Mesenchymal stem cell (in vitro differentiated cells and primary cell): ENCODE measurements at regions not wholly inside any gene's neighbourhood (a gene's known extent, or its start where the extent isn't known, plus 50 kb on each side); places are given as distances from the start of the nearest gene placed in this dataset.
A peak's percentile ranks its signal among the peaks of the same experiment; 100 is the strongest.

Source experiments
- DNase-seq: peaks from one replicate; pipeline ENCODE4 v3.0.0-alpha.2; 2013
- H2AFZ ChIP-seq: one replicate; pipeline ENCODE4 v1.6.1; 2013; ENCODE audit warnings: low read depth, mild to moderate bottlenecking, control low read depth, inconsistent platforms, low read length, moderate library complexity
- H2AK5ac ChIP-seq: 2 replicates; pipeline ENCODE4 v1.6.1; 2013; ENCODE audit warnings: low read length, moderate library complexity, mild to moderate bottlenecking, inconsistent platforms; ENCODE audit not compliant: severe bottlenecking
- H2BK120ac ChIP-seq: one replicate; pipeline ENCODE4 v1.6.1; 2013; ENCODE audit warnings: low read depth, mild to moderate bottlenecking, inconsistent platforms, low read length, moderate library complexity
- H2BK12ac ChIP-seq, 2 experiments: one replicate each; pipeline ENCODE4 v1.6.1; 2013; ENCODE audit warnings: inconsistent platforms in 2 of 2, low read length in 2 of 2, mild to moderate bottlenecking in 2 of 2, moderate library complexity in 2 of 2, control low read depth in 1 of 2
- H2BK15ac ChIP-seq: one replicate; pipeline ENCODE4 v1.6.1; 2013; ENCODE audit warnings: mild to moderate bottlenecking, low read depth, inconsistent platforms; ENCODE audit not compliant: poor library complexity, severe bottlenecking
- H2BK5ac ChIP-seq: 2 replicates; pipeline ENCODE4 v1.6.1; 2013; ENCODE audit warnings: low read depth, mild to moderate bottlenecking, low read length, control low read depth, inconsistent platforms; ENCODE audit not compliant: poor library complexity, severe bottlenecking
- H3K14ac ChIP-seq, 2 experiments: one replicate each; pipeline ENCODE4 v1.6.1; 2013; ENCODE audit warnings: inconsistent platforms in 2 of 2, low read length in 2 of 2, control low read depth in 1 of 2, mild to moderate bottlenecking in 1 of 2, moderate library complexity in 1 of 2
- H3K18ac ChIP-seq, 2 experiments: one replicate each; pipeline ENCODE4 v1.6.1; 2013; ENCODE audit warnings: inconsistent platforms in 2 of 2, low read length in 2 of 2, control low read depth in 1 of 2, low read depth in 1 of 2, mild to moderate bottlenecking in 1 of 2
- H3K23ac ChIP-seq, 2 experiments: one replicate each; pipeline ENCODE4 v1.6.1; 2013; ENCODE audit warnings: inconsistent platforms in 2 of 2, low read length in 2 of 2, mild to moderate bottlenecking in 2 of 2, moderate library complexity in 2 of 2, control low read depth in 1 of 2
- H3K27ac ChIP-seq: 2 replicates; pipeline ENCODE4 v1.5.1; 2013; ENCODE audit warnings: mild to moderate bottlenecking, moderate library complexity, low read length, control low read depth, inconsistent platforms; ENCODE audit not compliant: poor library complexity, severe bottlenecking
- H3K27me3 ChIP-seq, 2 experiments: 2 replicates each; pipeline versions ENCODE4 v1.6.1 to v1.7.0; 2013; ENCODE audit warnings: low read length in 2 of 2, mild to moderate bottlenecking in 2 of 2, moderate library complexity in 2 of 2, control low read depth in 1 of 2, inconsistent platforms in 1 of 2; ENCODE audit not compliant: control insufficient read depth in 1 of 2, insufficient read depth in 1 of 2
- H3K36me3 ChIP-seq, 2 experiments: 2 replicates each; pipeline versions ENCODE4 v1.6.1 to v1.7.0; 2013; ENCODE audit warnings: low read length in 2 of 2, control low read depth in 1 of 2, inconsistent platforms in 1 of 2, low read depth in 1 of 2, mild to moderate bottlenecking in 1 of 2; ENCODE audit not compliant: insufficient read depth in 2 of 2, control insufficient read depth in 1 of 2
- H3K4ac ChIP-seq, 2 experiments: one replicate each; pipeline ENCODE4 v1.6.1; 2013; ENCODE audit warnings: inconsistent platforms in 2 of 2, low read length in 2 of 2, mild to moderate bottlenecking in 2 of 2, moderate library complexity in 2 of 2, control low read depth in 1 of 2, low read depth in 1 of 2
- H3K4me1 ChIP-seq: 2 replicates; pipeline ENCODE4 v1.6.1; 2013; ENCODE audit warnings: low read depth, low read length, control low read depth; ENCODE audit not compliant: control insufficient read depth, insufficient read depth
- H3K4me2 ChIP-seq: 2 replicates; pipeline ENCODE4 v1.6.1; 2013; ENCODE audit warnings: low read length, mild to moderate bottlenecking, inconsistent platforms; ENCODE audit not compliant: poor library complexity, severe bottlenecking
- H3K4me3 ChIP-seq, 2 experiments: 2 replicates each; pipeline versions ENCODE4 v1.5.1 to v1.7.0; 2013; ENCODE audit warnings: low read length in 2 of 2, mild to moderate bottlenecking in 2 of 2, control low read depth in 1 of 2, low read depth in 1 of 2; ENCODE audit not compliant: insufficient read depth in 1 of 2
- H3K79me1 ChIP-seq: replicated peaks from 2 replicates; pipeline ENCODE4 v1.6.1; 2013; ENCODE audit warnings: mild to moderate bottlenecking, control low read depth, low read length, inconsistent platforms; ENCODE audit not compliant: poor library complexity, severe bottlenecking
- H3K9ac ChIP-seq: 2 replicates; pipeline ENCODE4 v1.7.0; 2013; ENCODE audit warnings: mild to moderate bottlenecking, low read length, moderate library complexity
- H3K9me3 ChIP-seq: 2 replicates; pipeline ENCODE4 v1.7.0; 2013; ENCODE audit warnings: mild to moderate bottlenecking, low read length; ENCODE audit not compliant: control insufficient read depth
- H4K8ac ChIP-seq: one replicate; pipeline ENCODE4 v1.6.1; 2013; ENCODE audit warnings: inconsistent platforms, mild to moderate bottlenecking, low read length, moderate library complexity
- H4K91ac ChIP-seq: one replicate; pipeline ENCODE4 v1.6.1; 2013; ENCODE audit warnings: mild to moderate bottlenecking, low read length, inconsistent platforms
- WGBS: methylation state at CpG from one replicate; pipeline ENCODE4 v1.1.7; 2013; ENCODE audit warnings: mixed read lengths; 5-methylcytosine and 5-hydroxymethylcytosine counted together

GRCh38 chr5:15001517-15001916 lies 129.9 kb upstream of the ANKH start:
- no peaks in the 10 kb centered on the region for H3K79me1 ChIP-seq
- H3K18ac ChIP-seq: no peak overlapping the region
- no peak overlapping the region for H3K4me3 ChIP-seq
- H3K4me1 ChIP-seq: no peaks in the 10 kb centered on the region
- no peak overlapping the region for H2AFZ ChIP-seq
- peaks cover 16% of the 10 kb centered on the region for H3K9me3 ChIP-seq
- no peak overlapping the region for H3K9ac ChIP-seq
- no peak overlapping the region for H3K4me2 ChIP-seq
- no peaks in the 10 kb centered on the region for H3K36me3 ChIP-seq
- H2BK12ac ChIP-seq: no peak overlapping the region
- no peak for DNase-seq
- H3K14ac ChIP-seq: no peak overlapping the region
- no peak overlapping the region for H3K27ac ChIP-seq
- WGBS: 80% methylated on average over 1 of the region's 2 CpGs
- no peak overlapping the region for H3K23ac ChIP-seq
- H2BK15ac ChIP-seq: no peak overlapping the region
- H2BK5ac ChIP-seq: no peak overlapping the region
- H4K91ac ChIP-seq: no peak overlapping the region
- no peak overlapping the region for H2BK120ac ChIP-seq
- H3K4ac ChIP-seq: no peak overlapping the region
- no peak overlapping the region for H2AK5ac ChIP-seq
- H4K8ac ChIP-seq: no peak overlapping the region
- H3K27me3 ChIP-seq: peaks cover 9 to 12% of the 10 kb centered on the region in 2 experiments

GRCh38 chr5:14998491-14998890 lies 126.9 kb upstream of the ANKH start:
- DNase-seq: no peak
- Histone ChIP-seq H2AFZ (no peak overlapping the region), H3K23ac (no peak overlapping the region), H3K4ac (no peak overlapping the region), H3K27ac (no peak overlapping the region), H3K79me1 (no peaks in the 10 kb centered on the region), H3K9ac (no peak overlapping the region), H3K14ac (no peak overlapping the region), H2BK120ac (no peak overlapping the region), H3K18ac (no peak overlapping the region), H3K4me2 (no peak overlapping the region), H2AK5ac (no peak overlapping the region), H3K4me3 (no peak overlapping the region), H4K91ac (no peak overlapping the region), H2BK5ac (no peak overlapping the region), H3K27me3 (peaks cover 9 to 12% of the 10 kb centered on the region in 2 experiments), H3K4me1 (no peaks in the 10 kb centered on the region), H2BK12ac (no peak overlapping the region), H4K8ac (no peak overlapping the region), H2BK15ac (no peak overlapping the region), H3K36me3 (no peaks in the 10 kb centered on the region), H3K9me3 (peaks cover 16% of the 10 kb centered on the region)
- 73% methylated on average over 3 of the region's 3 CpGs for WGBS

- H3K14ac ChIP-seq: no peak overlapping the region
- no peak for DNase-seq
- H3K79me1 ChIP-seq: no peaks in the 10 kb centered on the region
- peaks cover 9 to 12% of the 10 kb centered on the region in 2 experiments for H3K27me3 ChIP-seq
- no peak overlapping the region for H3K23ac ChIP-seq
- H3K27ac ChIP-seq: no peak overlapping the region
- H2AK5ac ChIP-seq: no peak overlapping the region
- H3K4me1 ChIP-seq: no peaks in the 10 kb centered on the region
- H2BK12ac ChIP-seq: no peak overlapping the region
- no peak overlapping the region for H4K8ac ChIP-seq
- H2BK120ac ChIP-seq: no peak overlapping the region
- H3K4me2 ChIP-seq: no peak overlapping the region
- no peak overlapping the region for H2BK15ac ChIP-seq
- H2AFZ ChIP-seq: no peak overlapping the region
- H3K18ac ChIP-seq: no peak overlapping the region
- no peak overlapping the region for H3K4ac ChIP-seq
- 85% methylated on average over 2 of the region's 3 CpGs for WGBS
- no peaks in the 10 kb centered on the region for H3K36me3 ChIP-seq
- H3K9me3 ChIP-seq: peaks cover 16% of the 10 kb centered on the region
- no peak overlapping the region for H2BK5ac ChIP-seq
- H4K91ac ChIP-seq: no peak overlapping the region
- H3K9ac ChIP-seq: no peak overlapping the region
- H3K4me3 ChIP-seq: no peak overlapping the region
Measured at GRCh38 chr5:14996997-14997396, 125.4 kb upstream of the ANKH start.

GRCh38 chr5:14995229-14995628 lies 123.7 kb upstream of the ANKH start:
- Histone ChIP-seq H3K14ac (no peak overlapping the region), H4K8ac (no peak overlapping the region), H3K9ac (no peak overlapping the region), H3K18ac (no peak overlapping the region), H3K79me1 (no peaks in the 10 kb centered on the region), H3K27ac (no peak overlapping the region), H3K4ac (no peak overlapping the region), H3K4me3 (no peak overlapping the region), H3K23ac (no peak overlapping the region), H3K4me1 (no peaks in the 10 kb centered on the region), H2AK5ac (no peak overlapping the region), H2BK12ac (no peak overlapping the region), H2BK120ac (no peak overlapping the region), H3K27me3 (peaks cover 9 to 12% of the 10 kb centered on the region in 2 experiments), H2BK15ac (no peak overlapping the region), H3K36me3 (no peaks in the 10 kb centered on the region), H3K9me3 (peaks cover 16% of the 10 kb centered on the region), H2AFZ (no peak overlapping the region), H2BK5ac (no peak overlapping the region), H3K4me2 (no peak overlapping the region), H4K91ac (no peak overlapping the region)
- 71% methylated on average over 3 of the region's 4 CpGs for WGBS
- peak; percentile 11 for DNase-seq
